ENCODE measurements at regions not wholly inside any gene's neighbourhood (a gene's known extent, or its start where the extent isn't known, plus 50 kb on each side); places are given as distances from the start of the nearest gene placed in this dataset.

DNA sequence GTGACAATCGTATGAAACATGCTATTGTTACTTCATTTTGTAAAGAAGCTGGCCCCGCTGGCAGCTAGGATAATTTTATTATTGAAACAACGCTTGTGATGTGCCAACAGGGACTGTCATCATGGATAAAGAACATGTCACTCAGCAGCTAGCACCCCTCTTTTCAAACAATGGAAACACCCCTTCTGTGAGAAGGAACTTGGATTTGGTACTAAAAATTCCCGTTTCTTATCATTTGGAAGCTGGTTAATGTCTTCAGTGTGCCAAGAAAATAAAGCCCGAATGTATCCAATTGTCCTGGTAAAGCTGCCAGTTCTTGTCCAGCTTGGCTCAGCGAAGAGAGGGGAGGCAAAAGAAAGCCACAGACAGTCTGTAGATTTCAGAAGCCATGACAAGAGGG, 186.6 kb downstream of the PHLDA1 start:
- TF ChIP-seq CTCF (IDR thresholded peaks at IDR 0.05): no peak
- no peak for TF ChIP-seq POLR2A (IDR thresholded peaks at IDR 0.05)

All from thyroid gland (tissue), 4 donors.